KOPT-K1 (cell line): ENCODE measurements at regions not wholly inside any gene's neighbourhood (a gene's known extent, or its start where the extent isn't known, plus 50 kb on each side); places are given as distances from the start of the nearest gene placed in this dataset.

Source experiments
- H3K27ac ChIP-seq: fragments of 200-600 bp; sonication (generic); 2 replicates; pipeline ENCODE4 v1.5.1; 2016; ENCODE audit warnings: antibody characterized with exemption, mild to moderate bottlenecking, low read depth, low read length; ENCODE audit not compliant: poor library complexity, severe bottlenecking
- H3K36me3 ChIP-seq: fragments of 200-600 bp; sonication (generic); 2 replicates; pipeline ENCODE4 v1.5.1; 2017; ENCODE audit warnings: antibody characterized with exemption, mild to moderate bottlenecking, low read length, moderate library complexity; ENCODE audit not compliant: insufficient read depth
- H3K9me3 ChIP-seq: fragments of 200-600 bp; sonication (generic); 2 replicates; pipeline ENCODE4 v1.5.1; 2017; ENCODE audit warnings: antibody characterized with exemption, low read length, mild to moderate bottlenecking; ENCODE audit not compliant: insufficient read depth, poor library complexity, severe bottlenecking

- Histone ChIP-seq H3K27ac (no peak overlapping the region), H3K36me3 (no peaks in the 10 kb centered on the region), H3K9me3 (peaks cover 7% of the 10 kb centered on the region)
Measured at GRCh38 chr3:59698091-59698490, 648.3 kb upstream of the CFAP20DC start.

GRCh38 chr3:59696783-59697182 is 647.0 kb upstream of the CFAP20DC start:
- Histone ChIP-seq H3K36me3 (no peaks in the 10 kb centered on the region), H3K27ac (no peak overlapping the region), H3K9me3 (peaks cover 12% of the 10 kb centered on the region)

GRCh38 chr3:59695860-59696259 is 646.0 kb upstream of the CFAP20DC start:
- Histone ChIP-seq H3K27ac (no peak overlapping the region), H3K9me3 (peaks cover 12% of the 10 kb centered on the region), H3K36me3 (no peaks in the 10 kb centered on the region)

GRCh38 chr3:59692117-59692516 is 642.3 kb upstream of the CFAP20DC start:
- Histone ChIP-seq H3K36me3 (no peaks in the 10 kb centered on the region), H3K27ac (no peak overlapping the region), H3K9me3 (peaks cover 12% of the 10 kb centered on the region)

GRCh38 chr3:59690886-59691285 is 641.1 kb upstream of the CFAP20DC start:
- Histone ChIP-seq H3K27ac (no peak overlapping the region), H3K9me3 (peaks cover 4% of the 10 kb centered on the region), H3K36me3 (no peaks in the 10 kb centered on the region)

- Histone ChIP-seq H3K9me3 (peaks cover 4% of the 10 kb centered on the region), H3K36me3 (no peaks in the 10 kb centered on the region), H3K27ac (no peak overlapping the region)
Measured at GRCh38 chr3:59688636-59689035, 638.8 kb upstream of the CFAP20DC start.

GRCh38 chr3:59685432-59685831 is 635.6 kb upstream of the CFAP20DC start:
- no peaks in the 10 kb centered on the region for H3K36me3 ChIP-seq
- no peaks in the 10 kb centered on the region for H3K9me3 ChIP-seq
- H3K27ac ChIP-seq = no peak overlapping the region

- no peaks in the 10 kb centered on the region for H3K36me3 ChIP-seq
- H3K27ac ChIP-seq = no peak overlapping the region
- H3K9me3 ChIP-seq = no peaks in the 10 kb centered on the region
Measured at GRCh38 chr3:59684766-59685165, 634.9 kb upstream of the CFAP20DC start.

GRCh38 chr3:59680919-59681318 is 631.1 kb upstream of the CFAP20DC start:
- Histone ChIP-seq H3K27ac (no peak overlapping the region), H3K36me3 (no peaks in the 10 kb centered on the region), H3K9me3 (no peaks in the 10 kb centered on the region)

- H3K9me3 ChIP-seq = no peaks in the 10 kb centered on the region
- H3K27ac ChIP-seq = no peak overlapping the region
- H3K36me3 ChIP-seq = no peaks in the 10 kb centered on the region
Measured at GRCh38 chr3:59677747-59678702, 628.2 kb upstream of the CFAP20DC start.

- Histone ChIP-seq H3K36me3 (no peaks in the 10 kb centered on the region), H3K9me3 (no peaks in the 10 kb centered on the region), H3K27ac (no peak overlapping the region)
Measured at GRCh38 chr3:59675495-59675894, 625.7 kb upstream of the CFAP20DC start.

GRCh38 chr3:59663076-59663850 is 613.4 kb upstream of the CFAP20DC start:
- H3K9me3 ChIP-seq = no peaks in the 10 kb centered on the region
- no peaks in the 10 kb centered on the region for H3K36me3 ChIP-seq
- H3K27ac ChIP-seq = no peak overlapping the region

GRCh38 chr3:59660852-59661625 is 611.2 kb upstream of the CFAP20DC start:
- Histone ChIP-seq H3K27ac (no peak overlapping the region), H3K9me3 (no peaks in the 10 kb centered on the region), H3K36me3 (no peaks in the 10 kb centered on the region)

- Histone ChIP-seq H3K27ac (no peak overlapping the region), H3K36me3 (no peaks in the 10 kb centered on the region), H3K9me3 (no peaks in the 10 kb centered on the region)
Measured at GRCh38 chr3:59660376-59660775, 610.6 kb upstream of the CFAP20DC start.

- no peaks in the 10 kb centered on the region for H3K36me3 ChIP-seq
- H3K27ac ChIP-seq = no peak overlapping the region
- H3K9me3 ChIP-seq = no peaks in the 10 kb centered on the region
Measured at GRCh38 chr3:59659755-59660154, 609.9 kb upstream of the CFAP20DC start.
